ENCODE measurements at regions not wholly inside any gene's neighbourhood (a gene's known extent, or its start where the extent isn't known, plus 50 kb on each side); places are given as distances from the start of the nearest gene placed in this dataset.

DNA sequence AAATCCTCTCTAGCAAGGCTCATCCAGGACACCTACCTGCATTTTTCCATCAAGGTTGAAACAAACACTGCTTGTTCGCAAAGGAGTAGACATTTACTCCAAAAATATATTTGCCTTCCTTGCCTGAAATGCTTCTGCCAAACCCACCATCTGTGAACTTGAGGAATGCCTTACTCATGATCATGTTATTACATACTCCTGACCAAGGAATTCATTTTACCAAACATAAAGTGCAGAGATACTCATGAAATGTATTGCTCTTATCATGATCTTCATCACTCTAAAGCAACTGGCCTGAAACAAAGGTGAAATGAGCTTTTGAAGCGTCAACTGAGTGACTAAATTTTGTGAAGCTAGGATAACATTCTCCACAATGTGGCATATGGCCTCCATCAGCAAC, 243.1 kb upstream of the CCDC179 start:
- H3K27me3 ChIP-seq (ENCODE audit: insufficient read depth, low read length) = no peaks in the 10 kb centered on the region
- 96% methylated on average over 1 of the region's 2 CpGs for WGBS
- no peaks in the 10 kb centered on the region for H3K4me1 ChIP-seq (ENCODE audit: insufficient read depth, low read length)
- no peaks in the 10 kb centered on the region for H3K9me3 ChIP-seq (ENCODE audit: insufficient read depth, low read depth, low read length)
- no peak overlapping the region for H3K4me3 ChIP-seq (ENCODE audit: low read length)
- no peaks in the 10 kb centered on the region for H3K36me3 ChIP-seq (ENCODE audit: insufficient read depth, low read length)
- H3K27ac ChIP-seq (ENCODE audit: low read depth, low read length) = no peak overlapping the region
- no peak overlapping the region for H3K9ac ChIP-seq (ENCODE audit: low read depth, low read length)

DNA sequence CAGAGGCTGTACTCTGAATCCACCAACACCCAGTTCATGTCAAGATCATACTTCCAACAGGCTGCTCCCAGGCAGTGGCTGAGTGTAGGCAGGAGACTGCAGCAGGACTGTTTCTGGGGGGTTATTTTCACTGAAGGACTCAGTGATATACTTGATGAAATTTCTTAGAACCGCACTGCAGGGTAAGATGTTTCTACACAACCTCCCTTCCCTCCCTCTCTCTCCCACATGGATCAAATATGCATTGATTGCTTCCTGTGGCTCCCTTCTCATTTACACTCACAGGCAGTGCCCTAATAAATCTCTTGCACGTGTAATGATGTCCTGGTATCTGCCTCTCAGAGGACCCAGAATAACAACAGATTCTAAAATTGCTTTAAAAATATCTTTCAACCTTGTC, 251.3 kb upstream of the CCDC179 start:
- WGBS = 78% methylated on average over 2 of the region's 2 CpGs
- no peak overlapping the region for H3K27ac ChIP-seq (ENCODE audit: low read depth, low read length)
- no peak overlapping the region for H3K4me3 ChIP-seq (ENCODE audit: low read length)
- peaks cover 11% of the 10 kb centered on the region for H3K4me1 ChIP-seq (ENCODE audit: insufficient read depth, low read length)
- H3K36me3 ChIP-seq (ENCODE audit: insufficient read depth, low read length) = no peaks in the 10 kb centered on the region
- no peaks in the 10 kb centered on the region for H3K27me3 ChIP-seq (ENCODE audit: insufficient read depth, low read length)
- peaks cover 8% of the 10 kb centered on the region for H3K9me3 ChIP-seq (ENCODE audit: insufficient read depth, low read depth, low read length)
- H3K9ac ChIP-seq (ENCODE audit: low read depth, low read length) = no peak overlapping the region

DNA sequence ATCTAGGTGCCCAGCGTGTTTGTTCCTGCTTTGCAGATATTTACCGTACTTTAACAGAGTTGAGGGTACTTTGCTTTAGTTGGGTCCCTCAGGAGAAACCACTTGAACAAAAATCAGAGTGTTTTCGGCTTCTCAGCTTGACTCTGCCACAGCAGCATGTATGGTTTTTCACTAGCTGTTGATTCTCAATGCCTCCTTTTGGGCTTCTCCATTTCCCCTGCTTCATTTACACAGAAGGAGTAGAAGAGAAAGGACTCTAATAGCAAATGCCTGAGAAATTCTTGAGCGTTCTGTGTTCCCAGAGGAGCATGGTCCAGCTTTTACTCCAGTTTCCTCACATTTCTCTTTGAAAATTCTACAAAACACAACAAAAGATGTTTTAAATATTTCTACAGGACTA, 252.1 kb upstream of the CCDC179 start:
- Histone ChIP-seq H3K9ac (ENCODE audit: low read depth, low read length) (no peak overlapping the region), H3K36me3 (ENCODE audit: insufficient read depth, low read length) (no peaks in the 10 kb centered on the region), H3K27ac (ENCODE audit: low read depth, low read length) (no peak overlapping the region), H3K27me3 (ENCODE audit: insufficient read depth, low read length) (no peaks in the 10 kb centered on the region), H3K4me3 (ENCODE audit: low read length) (no peak overlapping the region), H3K9me3 (ENCODE audit: insufficient read depth, low read depth, low read length) (peaks cover 13% of the 10 kb centered on the region), H3K4me1 (ENCODE audit: insufficient read depth, low read length) (peaks cover 11% of the 10 kb centered on the region)
- WGBS = 58% methylated on average over 4 of the region's 4 CpGs

DNA sequence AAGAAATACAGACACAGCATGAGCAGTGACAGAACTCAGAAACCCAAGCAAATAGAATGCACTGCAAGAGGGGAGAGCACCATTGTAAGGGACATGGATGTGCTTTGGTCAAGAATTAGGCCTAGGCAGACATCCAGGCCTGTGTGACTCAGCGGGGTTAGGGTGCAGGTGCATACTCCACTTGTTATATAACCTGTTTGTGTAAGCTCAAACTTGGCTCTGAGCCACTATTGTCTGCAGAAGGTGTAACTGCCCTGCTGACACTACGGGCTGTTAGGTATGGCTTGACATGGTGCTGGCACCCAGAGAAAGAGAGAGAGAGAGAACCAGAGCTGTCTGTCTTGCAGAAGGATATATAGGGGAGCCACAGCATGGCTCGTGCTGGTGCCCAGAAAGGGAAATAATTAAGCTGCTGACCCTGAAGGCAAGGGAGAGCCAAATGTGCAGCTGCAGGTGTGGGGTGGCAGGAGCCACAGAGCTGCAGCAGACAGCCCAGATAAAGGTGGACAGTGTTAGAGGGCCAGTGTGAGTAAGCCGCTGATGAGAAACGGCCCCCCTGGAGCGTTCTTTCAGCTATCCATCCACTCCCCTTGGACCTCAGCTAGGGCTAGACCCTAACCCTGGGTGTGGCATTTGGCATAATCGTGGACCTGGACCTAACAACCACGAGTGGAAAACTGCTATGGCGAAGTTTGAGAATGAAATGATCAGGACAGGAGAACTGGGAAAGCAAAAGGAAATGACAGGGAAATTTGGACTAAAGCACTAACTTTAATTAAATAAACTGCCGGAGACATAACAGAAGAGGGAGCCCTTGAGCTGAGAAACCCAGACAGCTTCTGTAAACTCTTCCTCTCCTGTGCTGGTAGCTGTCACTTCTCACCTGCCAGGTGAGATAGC, 253.0 kb upstream of the CCDC179 start:
- WGBS = 55% methylated on average over 10 of the region's 10 CpGs
- no peak overlapping the region for H3K9ac ChIP-seq (ENCODE audit: low read depth, low read length)

DNA sequence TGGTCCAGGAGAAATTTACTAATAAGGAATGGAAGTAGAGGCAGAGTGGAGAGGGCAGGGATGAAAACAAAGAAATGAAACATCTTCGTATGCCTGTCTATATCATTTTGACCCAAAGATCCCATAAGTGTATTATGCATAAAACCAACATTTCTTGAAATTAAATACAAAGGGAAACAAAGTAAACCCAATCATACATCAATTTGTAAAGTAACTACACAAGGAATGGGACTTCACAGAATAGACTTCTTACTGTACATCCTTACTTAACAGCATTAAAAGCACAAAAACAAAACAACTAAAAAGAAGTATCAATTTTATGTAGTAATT, 253.6 kb upstream of the CCDC179 start:
- WGBS = 0% methylated on average over 1 of the region's 1 CpG
- Histone ChIP-seq H3K36me3 (ENCODE audit: insufficient read depth, low read length) (no peaks in the 10 kb centered on the region), H3K9me3 (ENCODE audit: insufficient read depth, low read depth, low read length) (peaks cover 23% of the 10 kb centered on the region), H3K4me1 (ENCODE audit: insufficient read depth, low read length) (peaks cover 11% of the 10 kb centered on the region), H3K27me3 (ENCODE audit: insufficient read depth, low read length) (no peaks in the 10 kb centered on the region), H3K9ac (ENCODE audit: low read depth, low read length) (no peak overlapping the region), H3K27ac (ENCODE audit: low read depth, low read length) (no peak overlapping the region), H3K4me3 (ENCODE audit: low read length) (no peak overlapping the region)

More for the DNA sequence above, 253.0 kb upstream of the CCDC179 start:
- peaks cover 20% of the 10 kb centered on the region for H3K9me3 ChIP-seq (ENCODE audit: insufficient read depth, low read depth, low read length)
- H3K4me1 ChIP-seq (ENCODE audit: insufficient read depth, low read length) = peaks cover 11% of the 10 kb centered on the region
- no peaks in the 10 kb centered on the region for H3K27me3 ChIP-seq (ENCODE audit: insufficient read depth, low read length)
- no peak overlapping the region for H3K4me3 ChIP-seq (ENCODE audit: low read length)
- no peak overlapping the region for H3K27ac ChIP-seq (ENCODE audit: low read depth, low read length)
- H3K36me3 ChIP-seq (ENCODE audit: insufficient read depth, low read length) = no peaks in the 10 kb centered on the region

DNA sequence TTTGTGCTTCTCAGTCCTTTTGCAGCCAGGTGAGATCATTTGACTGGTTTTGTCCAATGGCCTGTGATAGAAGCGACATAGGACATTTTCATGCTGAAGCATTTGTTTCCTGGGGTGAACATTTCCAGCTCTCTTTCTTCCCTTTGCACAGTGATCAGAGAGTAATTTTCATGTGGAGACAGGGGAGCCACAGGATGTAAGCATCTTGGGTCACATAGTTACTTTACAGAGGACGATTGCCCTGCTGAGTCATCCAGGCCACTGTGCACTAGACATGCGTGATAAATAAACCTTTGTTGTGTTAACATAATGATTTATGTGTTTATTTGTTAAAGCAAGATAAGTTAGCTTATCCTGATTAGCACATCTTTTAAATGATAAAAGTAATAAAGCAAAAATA, 263.5 kb upstream of the CCDC179 start:
- no peaks in the 10 kb centered on the region for H3K36me3 ChIP-seq (ENCODE audit: insufficient read depth, low read length)
- 80% methylated on average over 3 of the region's 3 CpGs for WGBS
- H3K9me3 ChIP-seq (ENCODE audit: insufficient read depth, low read depth, low read length) = 0 out of 2 replicates have a peak, but pooled peaks cover 3% of the 10 kb centered on the region
- no peak overlapping the region; the same call in 1 of the 2 replicates for H3K27ac ChIP-seq (ENCODE audit: low read depth, low read length)
- no peaks in the 10 kb centered on the region for H3K27me3 ChIP-seq (ENCODE audit: insufficient read depth, low read length)
- H3K4me1 ChIP-seq (ENCODE audit: insufficient read depth, low read length) = peaks cover 12% of the 10 kb centered on the region; the same call in 1 of the 2 replicates
- no peak overlapping the region for H3K9ac ChIP-seq (ENCODE audit: low read depth, low read length)
- no peak overlapping the region for H3K4me3 ChIP-seq (ENCODE audit: low read length)

DNA sequence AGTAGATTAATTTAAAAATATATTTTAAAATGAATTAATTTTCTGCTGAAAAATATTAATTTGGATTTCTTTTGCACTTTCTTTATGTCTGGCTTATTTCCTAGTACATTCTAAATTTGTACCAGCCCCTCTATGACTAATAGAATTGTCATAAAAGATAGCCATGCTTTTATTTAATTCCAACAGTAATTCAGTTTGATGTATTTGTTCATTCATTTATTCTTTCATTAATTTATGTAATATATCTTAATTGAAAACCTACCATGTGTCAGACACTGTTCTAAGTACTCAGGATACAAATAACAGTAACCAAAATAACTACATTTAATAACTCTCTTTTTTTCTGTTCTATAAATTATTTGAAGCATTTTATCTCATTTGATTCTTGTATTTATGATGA, 264.0 kb upstream of the CCDC179 start:
- Histone ChIP-seq H3K9ac (ENCODE audit: low read depth, low read length) (no peak overlapping the region), H3K4me3 (ENCODE audit: low read length) (no peak overlapping the region), H3K4me1 (ENCODE audit: insufficient read depth, low read length) (peaks cover 12% of the 10 kb centered on the region; the same call in 1 of the 2 replicates), H3K36me3 (ENCODE audit: insufficient read depth, low read length) (no peaks in the 10 kb centered on the region), H3K27ac (ENCODE audit: low read depth, low read length) (no peak overlapping the region), H3K9me3 (ENCODE audit: insufficient read depth, low read depth, low read length) (no peaks in the 10 kb centered on the region), H3K27me3 (ENCODE audit: insufficient read depth, low read length) (no peaks in the 10 kb centered on the region)

DNA sequence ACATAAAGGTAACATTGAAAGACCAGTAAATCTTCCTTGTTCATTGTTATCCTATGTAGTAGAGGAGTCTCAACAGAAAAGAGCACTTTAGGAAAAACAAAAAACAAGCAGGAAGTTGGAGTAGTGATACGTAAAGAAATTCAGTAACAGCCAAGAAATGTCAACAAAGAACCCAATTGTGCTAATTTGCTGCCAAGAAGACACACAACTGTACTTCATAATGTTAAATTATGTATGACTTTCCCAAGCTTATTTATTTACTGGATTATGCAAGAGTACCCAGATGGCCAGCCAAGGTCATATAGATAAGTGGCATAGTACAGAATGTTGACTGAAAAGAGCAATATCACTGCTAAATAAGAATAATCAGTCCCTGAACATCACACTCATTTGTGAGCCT, 264.7 kb upstream of the CCDC179 start:
- WGBS = 100% methylated on average over 1 of the region's 1 CpG
- H3K36me3 ChIP-seq (ENCODE audit: insufficient read depth, low read length) = no peaks in the 10 kb centered on the region

DNA sequence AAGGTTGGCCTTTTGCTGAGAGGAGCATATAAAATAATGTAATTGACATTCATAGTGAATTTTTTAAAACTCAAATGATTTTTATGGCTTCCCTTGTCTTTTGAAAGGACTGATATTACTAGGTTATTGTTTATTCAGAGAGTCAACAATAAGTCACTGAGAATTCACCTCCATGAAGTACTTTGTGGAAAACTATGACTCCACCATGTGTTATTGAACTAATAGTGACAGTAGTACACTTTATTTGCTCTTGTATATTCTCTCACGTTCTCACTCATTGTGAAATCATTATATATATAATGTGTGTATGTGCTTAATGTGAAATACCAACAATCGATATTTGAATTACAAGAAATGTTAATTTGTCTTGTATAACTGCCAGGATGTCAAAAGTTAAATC, 267.4 kb upstream of the CCDC179 start:
- H3K4me3 ChIP-seq (ENCODE audit: low read length) = no peak overlapping the region
- H3K36me3 ChIP-seq (ENCODE audit: insufficient read depth, low read length) = no peaks in the 10 kb centered on the region
- H3K27ac ChIP-seq (ENCODE audit: low read depth, low read length) = no peak overlapping the region
- no CpG with 5 or more reads among the region's 2 CpGs for WGBS
- H3K9me3 ChIP-seq (ENCODE audit: insufficient read depth, low read depth, low read length) = no peaks in the 10 kb centered on the region
- H3K9ac ChIP-seq (ENCODE audit: low read depth, low read length) = no peak overlapping the region
- H3K27me3 ChIP-seq (ENCODE audit: insufficient read depth, low read length) = no peaks in the 10 kb centered on the region
- peaks cover 12% of the 10 kb centered on the region; the same call in 1 of the 2 replicates for H3K4me1 ChIP-seq (ENCODE audit: insufficient read depth, low read length)

More for the DNA sequence above, 264.7 kb upstream of the CCDC179 start:
- Histone ChIP-seq H3K9ac (ENCODE audit: low read depth, low read length) (no peak overlapping the region), H3K27ac (ENCODE audit: low read depth, low read length) (no peak overlapping the region), H3K27me3 (ENCODE audit: insufficient read depth, low read length) (no peaks in the 10 kb centered on the region), H3K4me3 (ENCODE audit: low read length) (no peak overlapping the region), H3K9me3 (ENCODE audit: insufficient read depth, low read depth, low read length) (no peaks in the 10 kb centered on the region), H3K4me1 (ENCODE audit: insufficient read depth, low read length) (peaks cover 12% of the 10 kb centered on the region; the same call in 1 of the 2 replicates)

DNA sequence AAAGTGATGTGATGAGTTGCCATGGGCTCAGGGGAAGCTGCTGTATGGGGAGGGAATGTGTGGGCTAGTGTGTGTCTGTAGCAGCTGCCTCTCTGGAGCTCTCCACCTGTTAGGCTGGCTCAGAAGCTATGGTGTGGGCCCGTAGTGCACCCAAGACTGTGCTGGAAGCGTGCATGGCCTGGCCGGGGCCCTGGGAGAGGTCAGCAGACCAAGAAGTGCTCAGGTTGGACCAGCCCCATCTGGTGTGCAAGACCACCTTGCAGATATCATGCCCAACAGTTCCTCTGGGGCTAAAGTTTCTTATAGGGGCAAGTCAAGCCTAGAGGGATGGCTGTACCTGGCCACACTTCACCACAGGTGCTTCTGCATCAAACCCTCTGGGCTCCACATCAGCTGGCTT, 274.4 kb upstream of the CCDC179 start:
- H3K36me3 ChIP-seq (ENCODE audit: insufficient read depth, low read length) = no peaks in the 10 kb centered on the region
- H3K9ac ChIP-seq (ENCODE audit: low read depth, low read length) = no peak overlapping the region
- no peaks in the 10 kb centered on the region for H3K4me1 ChIP-seq (ENCODE audit: insufficient read depth, low read length)
- no peak overlapping the region for H3K4me3 ChIP-seq (ENCODE audit: low read length)
- H3K27ac ChIP-seq (ENCODE audit: low read depth, low read length) = no peak overlapping the region
- WGBS = 91% methylated on average over 3 of the region's 3 CpGs
- no peaks in the 10 kb centered on the region for H3K27me3 ChIP-seq (ENCODE audit: insufficient read depth, low read length)
- no peaks in the 10 kb centered on the region for H3K9me3 ChIP-seq (ENCODE audit: insufficient read depth, low read depth, low read length)

DNA sequence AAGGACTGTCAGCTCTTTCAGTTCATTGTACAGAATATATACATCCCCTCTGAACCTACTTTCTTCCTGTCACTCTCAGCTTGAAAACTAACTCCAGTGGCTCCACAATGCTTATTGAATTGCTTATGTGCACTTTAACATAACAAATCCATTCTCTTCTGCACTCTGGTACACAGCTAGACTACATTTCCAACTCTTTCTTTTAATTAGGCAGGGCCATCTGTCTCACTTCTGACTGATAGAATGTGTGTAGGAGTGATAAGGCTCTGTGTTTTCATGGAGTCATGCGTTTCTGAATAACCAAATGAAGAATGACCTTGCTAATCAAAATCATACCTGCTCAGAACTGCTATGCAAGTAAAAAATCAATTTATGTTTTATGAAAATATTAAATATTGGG, 278.5 kb upstream of the CCDC179 start:
- Histone ChIP-seq H3K27ac (ENCODE audit: low read depth, low read length) (no peak overlapping the region), H3K9me3 (ENCODE audit: insufficient read depth, low read depth, low read length) (no peaks in the 10 kb centered on the region), H3K27me3 (ENCODE audit: insufficient read depth, low read length) (no peaks in the 10 kb centered on the region), H3K4me1 (ENCODE audit: insufficient read depth, low read length) (no peaks in the 10 kb centered on the region), H3K9ac (ENCODE audit: low read depth, low read length) (no peak overlapping the region), H3K4me3 (ENCODE audit: low read length) (no peak overlapping the region), H3K36me3 (ENCODE audit: insufficient read depth, low read length) (no peaks in the 10 kb centered on the region)
- WGBS = no CpG with 5 or more reads among the region's 1 CpG
